NOMO-1 treated with DMSO at 0.1 percent for 48 hours (cell line): ENCODE measurements at regions not wholly inside any gene's neighbourhood (a gene's known extent, or its start where the extent isn't known, plus 50 kb on each side); places are given as distances from the start of the nearest gene placed in this dataset.

ENCODE experiments used
- DNase-seq: peaks from one replicate; lab custom pipeline; 2025; ENCODE audit not compliant: unreplicated experiment; lab: John Stamatoyannopoulos, UW

DNA sequence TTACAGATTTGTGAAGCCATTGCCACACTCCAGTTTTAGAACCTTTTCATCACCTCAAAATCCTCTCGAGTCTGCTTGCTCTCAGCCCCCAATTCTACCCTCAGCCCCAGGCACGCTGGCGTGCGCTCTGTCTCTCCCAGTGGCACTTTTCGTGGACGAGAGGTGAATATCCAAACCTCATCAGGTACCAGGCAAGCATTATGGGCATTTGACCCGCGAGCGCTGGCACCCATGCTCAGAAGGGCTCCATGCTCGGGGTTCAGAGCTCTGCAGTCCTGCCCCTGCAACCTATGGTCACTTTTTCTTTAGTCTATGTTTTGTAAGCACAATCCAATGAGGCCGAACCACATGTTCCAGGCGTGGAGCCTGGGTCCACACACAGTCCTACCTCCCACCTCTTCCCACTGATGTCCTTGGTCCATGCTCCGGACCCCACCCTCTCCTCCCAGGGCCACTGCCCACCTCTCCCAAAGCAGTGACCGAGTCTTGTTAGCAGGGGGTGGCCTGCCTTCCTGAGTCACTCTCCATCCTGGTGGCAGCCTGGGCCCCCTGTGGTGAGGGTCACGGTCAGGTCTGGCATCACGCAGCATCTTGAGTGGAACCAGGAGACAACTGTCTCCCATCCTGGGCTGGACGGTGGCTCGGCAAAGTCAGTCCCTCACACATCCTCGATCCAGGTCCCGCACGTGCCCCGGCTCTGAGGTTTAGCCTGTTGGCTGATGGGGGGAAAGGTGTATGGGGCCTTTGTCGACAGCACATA, 256.9 kb downstream of the NDUFA10 start:
- no peak for DNase-seq

DNA sequence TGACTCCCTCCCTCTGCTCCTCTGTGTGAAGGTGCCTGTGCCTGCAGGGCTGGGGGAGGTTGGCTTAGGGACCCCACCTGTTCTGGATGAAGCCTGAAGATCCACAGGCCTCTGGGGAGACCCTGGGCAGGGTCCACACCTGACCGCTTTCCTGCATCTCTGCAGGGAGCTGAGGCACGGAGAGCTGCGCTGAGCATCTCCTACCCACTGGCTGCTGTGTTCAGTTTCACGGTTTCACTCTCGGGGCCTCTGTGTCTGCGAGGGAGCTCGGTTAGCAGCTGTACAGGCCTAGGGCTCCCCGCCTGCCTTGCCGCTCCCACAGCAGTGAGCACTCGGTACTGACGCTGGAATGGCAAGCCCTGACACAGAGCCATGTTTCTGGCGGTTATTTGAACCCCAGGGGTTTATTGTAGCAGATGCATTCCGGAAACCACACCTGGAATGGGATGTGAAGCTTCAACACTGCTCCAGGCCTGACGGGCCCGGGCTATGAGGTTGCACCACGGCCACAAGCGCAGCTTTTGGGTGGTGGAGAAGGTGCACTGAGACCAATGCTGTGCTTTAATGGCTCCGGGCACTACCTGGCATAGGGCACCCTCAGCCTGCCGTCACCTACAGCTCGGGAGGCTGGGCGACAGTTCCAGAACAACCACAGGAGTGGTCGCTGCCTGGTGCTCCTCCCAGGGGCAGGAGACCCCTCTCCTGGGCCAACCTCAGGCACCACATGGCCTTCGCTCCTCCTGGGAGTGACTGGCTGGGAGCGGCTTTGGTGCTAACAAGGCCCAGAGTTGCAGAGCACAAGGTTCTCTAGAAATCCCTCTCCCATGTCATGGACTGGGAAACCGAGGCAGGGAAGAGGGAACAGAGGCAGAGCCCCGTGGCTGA, 257.9 kb downstream of the NDUFA10 start:
- no peak for DNase-seq

DNA sequence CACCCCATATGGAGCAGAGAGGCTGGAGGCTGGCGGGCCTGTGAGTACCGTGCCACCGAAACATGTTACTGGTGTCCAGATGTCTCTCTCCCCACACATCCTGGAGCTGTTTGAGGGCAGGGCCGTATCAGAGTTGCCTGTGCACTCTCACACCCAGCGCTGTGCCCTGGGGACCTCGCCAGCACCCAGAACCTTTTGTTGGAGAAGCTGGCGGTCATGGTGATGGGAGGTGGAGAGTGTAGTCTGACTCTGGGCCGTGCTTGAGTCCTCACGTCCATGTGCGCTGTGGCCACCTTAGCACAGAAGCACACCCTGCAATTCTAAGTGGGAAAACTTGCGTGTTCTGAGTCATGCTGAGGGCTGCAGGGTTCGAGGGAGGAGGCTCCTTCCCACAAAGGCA, 259.2 kb downstream of the NDUFA10 start:
- DNase-seq: no peak

DNA sequence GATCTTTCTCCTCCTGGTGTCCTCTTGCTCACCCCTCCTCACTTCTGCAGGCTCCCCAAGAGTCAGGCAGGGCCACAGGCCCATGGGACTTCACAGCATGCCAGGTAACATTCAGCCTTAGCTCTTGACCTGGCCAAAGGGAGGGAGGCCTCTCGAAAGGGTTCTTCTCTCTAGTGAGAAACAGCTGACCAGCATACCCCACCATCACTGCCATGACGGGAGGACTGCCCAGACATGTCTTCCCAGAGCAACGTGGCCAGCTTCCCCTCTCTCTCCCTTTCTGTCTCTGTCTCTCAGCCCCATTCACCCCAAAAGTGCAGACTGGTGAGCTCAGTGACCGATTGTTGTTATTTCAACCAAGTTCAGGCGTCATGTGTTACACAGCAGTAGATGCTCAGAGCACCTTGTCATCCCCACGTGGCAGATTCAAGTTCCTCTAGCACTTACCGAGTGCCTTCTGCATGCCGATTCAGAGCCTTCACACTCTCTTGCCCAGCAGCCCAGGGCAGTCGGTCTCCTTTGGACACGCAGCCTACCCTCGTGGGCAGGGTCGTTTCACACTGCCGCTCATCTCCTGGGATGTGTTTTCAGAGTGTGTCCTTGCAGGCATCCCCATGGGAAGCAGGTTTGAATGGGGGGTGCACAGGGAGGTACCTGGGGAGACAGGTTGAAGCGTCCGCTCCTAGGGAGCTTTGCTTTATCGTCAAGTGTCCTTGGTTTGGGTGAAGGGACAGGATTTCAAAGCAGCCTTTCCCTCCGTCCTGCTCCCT, 259.9 kb downstream of the NDUFA10 start:
- no peak for DNase-seq

DNA sequence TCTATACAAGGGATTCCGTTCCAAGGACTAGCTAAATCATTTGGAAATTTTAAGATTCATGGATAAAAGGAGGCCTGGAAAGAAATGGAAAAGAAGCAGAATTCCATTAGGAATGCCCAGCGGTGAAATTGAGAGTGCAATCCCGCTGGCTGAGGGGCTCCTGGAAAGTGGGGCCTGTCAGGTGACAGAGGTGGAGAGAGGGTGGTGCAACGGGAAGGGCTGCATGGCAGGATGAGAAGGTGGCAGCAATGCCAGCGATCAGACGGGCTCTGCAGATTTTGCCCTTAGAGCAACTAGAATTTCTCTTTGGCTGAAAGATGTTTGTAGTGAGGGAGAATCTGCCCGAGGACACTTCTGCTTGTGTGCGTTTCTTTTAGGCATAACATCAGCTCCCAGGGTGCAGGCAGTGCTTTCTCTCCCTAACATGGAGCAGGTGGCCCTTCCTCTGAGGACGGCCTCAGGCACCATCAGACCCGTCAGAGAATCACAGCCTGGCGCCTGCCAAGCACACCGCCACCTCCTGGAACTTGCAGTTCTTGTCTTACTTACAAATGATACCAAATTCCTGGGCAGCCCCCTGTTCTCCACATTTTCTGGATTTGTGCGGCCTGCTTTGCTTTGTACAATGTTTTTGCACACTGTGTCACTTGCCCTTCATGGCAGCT, 261.6 kb downstream of the NDUFA10 start:
- no peak for DNase-seq

DNA sequence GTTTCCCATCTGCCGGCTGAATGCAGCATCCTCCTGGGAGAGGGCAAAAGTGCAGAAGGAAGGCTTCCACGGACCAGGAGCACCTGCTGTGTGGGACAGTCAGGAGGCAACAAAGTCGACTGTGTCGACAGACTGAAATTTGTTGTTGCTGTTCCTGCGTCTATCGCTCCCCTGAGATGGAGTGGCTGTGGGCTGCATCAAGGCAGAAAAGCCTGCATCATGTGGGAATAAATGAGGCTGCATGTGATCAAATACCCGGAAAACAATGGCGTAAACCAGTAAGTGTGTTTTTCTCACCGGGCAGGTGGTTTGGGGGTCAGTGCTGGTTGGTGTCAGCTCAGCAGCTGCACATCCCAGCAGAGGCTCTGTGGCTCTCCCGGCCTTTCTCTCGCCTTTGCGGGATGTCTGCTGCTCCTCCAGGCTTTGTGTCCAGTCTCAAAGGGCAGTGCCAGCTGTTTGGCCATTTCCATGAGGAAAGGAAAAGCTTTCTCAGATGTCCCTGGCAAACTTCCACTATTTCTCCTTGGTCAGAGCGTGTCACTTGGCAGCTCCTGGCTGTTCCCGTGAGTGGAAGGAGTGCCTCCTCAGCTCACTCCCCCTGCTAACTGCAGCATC, 262.4 kb downstream of the NDUFA10 start:
- no peak for DNase-seq

DNA sequence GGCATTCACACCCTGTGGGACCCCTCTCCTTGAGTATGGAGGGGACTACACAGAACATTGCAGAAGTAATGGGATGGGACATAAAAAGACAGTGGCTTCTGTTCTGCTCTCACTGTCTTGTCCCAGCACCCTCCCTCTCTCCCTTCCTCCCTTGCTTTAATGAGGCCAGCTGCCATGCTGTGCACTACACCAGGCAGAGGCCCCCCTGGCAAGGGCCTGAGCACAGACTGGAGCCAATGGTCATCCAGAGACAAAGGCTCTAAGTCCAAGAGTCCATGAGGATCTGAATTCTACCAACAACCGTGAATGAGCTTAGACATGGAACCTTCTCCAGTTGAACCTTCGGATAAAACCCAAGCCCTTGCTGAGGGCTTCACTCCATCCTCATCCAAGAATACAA, 263.0 kb downstream of the NDUFA10 start:
- no peak for DNase-seq

DNA sequence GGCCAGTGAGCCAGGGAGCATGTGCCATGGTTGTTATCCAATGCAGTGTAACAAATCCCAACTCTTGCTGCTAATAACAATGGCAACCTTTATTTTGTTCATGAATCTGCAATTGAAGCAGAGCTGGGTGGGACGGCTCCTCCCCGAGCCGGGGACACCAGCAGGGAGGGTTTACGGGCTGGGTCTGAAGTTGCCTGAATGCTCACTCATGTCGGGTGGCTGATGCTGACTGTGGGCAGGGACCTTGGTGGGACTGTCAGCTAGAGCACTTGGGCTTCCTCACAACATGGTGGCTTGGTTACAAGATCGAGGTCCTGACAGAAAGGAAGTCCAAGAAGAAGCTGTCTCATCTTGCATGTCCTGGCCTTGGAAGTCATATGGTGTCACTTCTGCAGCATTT, 264.5 kb downstream of the NDUFA10 start:
- DNase-seq: no peak

DNA sequence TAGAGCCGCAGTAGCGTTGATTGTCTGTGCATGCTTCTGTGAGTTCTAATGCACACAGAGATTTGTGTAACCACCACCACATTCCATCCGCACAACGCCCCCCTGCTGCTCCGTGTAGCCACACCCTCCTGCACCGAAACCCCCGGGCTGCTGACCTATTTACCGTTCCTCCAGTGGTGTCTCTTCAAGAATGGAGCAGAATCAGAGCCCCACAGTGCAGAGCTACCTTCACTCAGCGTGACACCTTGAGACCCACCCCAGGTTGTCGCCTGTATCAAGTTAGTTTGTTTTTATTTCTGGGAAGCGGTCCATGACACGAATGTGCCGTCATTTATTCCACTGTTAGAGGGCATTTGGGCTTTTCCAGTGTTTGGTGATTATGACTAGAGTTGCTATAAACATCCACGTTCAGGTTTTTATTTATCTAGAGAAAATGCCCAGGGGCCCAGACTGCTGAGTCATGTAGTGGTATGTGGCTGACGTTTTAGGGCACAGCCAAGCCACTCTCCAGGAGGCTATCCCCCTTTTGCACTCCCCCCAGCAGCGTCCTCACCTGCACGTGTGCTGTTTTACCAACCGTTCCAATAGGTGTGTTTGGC, 266.8 kb downstream of the NDUFA10 start:
- no peak for DNase-seq

DNA sequence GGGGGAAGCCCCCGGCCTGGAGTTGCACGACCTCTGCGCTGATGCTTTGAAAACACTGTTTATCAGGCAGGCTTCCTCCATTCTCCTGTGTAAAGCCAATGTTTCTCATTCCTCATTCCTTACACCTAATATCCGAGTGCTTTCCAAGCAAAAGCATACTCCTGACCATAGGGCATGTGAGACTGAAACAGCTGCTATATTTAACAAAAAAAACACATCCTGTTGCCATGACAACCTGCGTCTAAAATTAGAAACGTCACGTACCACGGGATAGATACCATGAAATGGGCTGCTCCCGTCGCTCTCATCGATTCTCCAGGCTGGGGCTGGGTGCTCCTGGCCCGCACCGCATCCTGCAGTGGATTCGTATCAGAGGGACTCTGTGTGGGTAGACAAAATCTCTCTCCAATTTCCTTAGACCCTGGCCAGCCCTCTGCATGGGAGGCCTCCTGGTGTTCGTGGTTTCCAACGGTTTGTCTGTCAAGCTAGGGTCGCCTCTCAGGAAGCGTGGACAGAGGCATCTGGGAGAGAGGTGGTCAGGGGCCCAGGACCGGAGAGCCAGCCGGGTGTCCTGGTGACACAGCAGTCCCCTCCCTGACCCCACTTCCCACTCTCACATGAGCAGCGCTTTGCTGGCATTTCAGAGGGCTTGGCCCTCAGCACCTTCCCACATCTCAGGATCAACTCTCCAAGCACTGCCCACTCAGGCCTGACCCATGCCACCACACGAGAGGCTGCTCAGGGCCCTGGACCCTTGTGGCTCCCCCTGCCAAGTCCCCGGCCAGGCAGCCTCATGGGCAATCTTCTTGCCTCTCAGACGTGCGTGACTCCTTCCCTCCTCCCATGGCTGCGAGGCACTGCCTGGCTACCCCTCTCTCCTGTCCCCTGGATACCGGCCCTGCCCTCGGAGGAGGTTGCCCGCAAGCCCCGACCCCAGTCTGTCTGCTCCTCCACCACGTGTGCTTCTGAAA, 268.1 kb downstream of the NDUFA10 start:
- DNase-seq: no peak

DNA sequence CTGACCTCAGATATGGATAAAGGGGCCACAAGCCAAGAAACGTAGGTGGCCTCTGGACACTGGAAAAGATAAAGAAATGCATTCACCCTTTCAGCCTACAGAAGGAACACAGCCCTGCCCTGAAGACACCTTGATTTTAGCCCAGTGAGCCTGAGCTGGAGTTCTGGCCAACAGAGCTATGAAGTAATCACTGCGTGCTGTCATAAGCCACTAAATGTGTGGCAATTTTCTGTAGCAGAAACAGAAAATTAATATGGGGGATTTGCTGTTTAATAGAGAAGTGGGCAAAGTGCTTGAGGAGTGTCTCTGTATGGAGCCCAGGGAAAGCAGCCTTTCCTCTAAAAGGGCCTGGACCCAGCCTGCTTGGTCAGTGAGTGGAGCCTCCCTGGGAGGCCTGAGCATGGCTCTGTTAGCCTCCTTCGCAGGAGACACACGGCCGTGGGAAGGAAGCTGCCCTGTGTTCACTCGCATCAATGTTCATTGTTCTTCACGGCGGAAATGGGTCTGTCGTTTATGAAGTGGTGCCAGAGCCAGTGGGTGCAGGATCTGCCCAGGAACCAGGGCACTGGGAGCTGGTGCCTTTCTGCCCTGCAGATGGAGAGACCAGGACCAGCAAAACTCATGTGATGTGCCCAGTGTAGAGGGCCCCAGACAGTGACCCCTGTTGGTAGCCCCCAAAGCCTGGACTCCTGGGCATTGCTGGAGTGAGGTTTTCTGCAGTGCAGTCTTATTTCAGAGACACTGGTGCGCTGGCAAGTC, 268.9 kb downstream of the NDUFA10 start:
- DNase-seq: peak; percentile 47

DNA sequence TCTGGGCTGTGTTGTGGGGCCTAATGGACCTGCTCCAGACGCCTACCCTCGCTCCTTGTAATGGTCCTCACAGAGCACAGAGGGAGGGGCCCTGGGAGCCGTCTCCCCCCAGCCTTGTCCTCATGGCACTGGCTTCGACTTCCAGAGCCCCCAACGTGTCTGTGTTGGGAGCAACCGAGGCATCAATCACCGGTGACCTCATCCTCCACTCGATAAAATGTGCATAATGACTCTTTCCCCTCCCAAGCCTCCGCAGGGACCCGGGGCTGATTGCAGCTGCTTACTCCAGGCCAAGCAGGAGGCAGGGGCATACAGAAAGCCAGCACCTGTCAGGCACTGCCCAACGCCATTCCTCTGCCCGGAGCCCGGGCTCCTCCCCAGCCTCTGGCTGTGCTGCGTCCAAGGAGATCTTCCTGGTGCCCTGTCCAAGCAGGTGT, 271.7 kb downstream of the NDUFA10 start:
- DNase-seq: no peak

DNA sequence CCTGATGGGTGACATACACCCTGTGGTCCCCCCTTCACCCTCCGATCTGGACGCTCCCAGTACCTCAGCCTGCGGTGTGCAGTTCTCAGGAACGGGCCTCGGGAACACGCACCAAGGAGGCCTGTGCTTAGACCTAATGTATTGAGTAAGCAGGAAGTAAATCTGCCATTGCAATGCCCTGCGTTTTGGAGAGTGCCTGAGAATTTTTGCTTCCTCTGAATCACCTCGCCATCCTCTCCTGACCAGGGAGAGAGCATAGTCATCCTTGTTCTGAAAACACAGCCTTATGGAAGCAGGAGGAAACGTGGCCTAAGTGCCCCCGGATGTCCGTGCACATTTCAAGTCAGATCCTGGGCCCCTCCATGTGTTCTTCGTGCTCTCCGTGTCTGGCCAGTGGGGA, 272.2 kb downstream of the NDUFA10 start:
- peak; percentile 15 for DNase-seq

DNA sequence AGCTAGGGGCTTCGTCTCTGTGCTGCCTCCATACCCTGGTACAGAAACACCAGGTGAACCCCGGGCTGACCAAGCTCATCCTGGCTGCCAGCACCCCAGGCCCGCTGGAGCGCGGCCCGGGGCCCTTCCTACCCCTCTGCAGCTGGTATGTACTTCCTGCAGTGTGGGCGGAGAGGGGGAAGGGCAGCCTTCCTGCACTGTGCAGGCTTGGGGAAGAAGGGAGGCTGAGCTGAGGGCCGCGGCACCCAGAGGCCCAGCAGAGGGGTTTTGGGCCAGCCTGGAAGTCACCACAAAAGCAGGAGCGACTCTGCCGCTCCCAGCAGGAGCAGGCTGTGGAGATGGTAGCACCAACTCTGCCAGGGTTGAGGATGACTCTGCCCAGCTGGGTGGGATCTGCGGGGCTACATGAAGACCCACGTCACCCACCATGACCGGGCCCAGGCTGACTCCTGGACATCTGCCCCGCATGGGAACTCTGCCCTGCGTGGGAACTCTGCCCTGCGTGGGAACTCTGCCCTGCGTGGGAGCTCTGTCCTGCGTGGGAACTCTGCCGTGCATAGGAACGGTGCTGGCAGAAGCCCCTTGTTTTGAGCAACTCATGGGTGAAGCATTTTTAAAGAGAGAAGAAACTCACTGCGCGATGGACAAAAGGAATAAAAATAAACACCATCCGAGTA, 273.3 kb downstream of the NDUFA10 start:
- DNase-seq: peak; percentile 20

DNA sequence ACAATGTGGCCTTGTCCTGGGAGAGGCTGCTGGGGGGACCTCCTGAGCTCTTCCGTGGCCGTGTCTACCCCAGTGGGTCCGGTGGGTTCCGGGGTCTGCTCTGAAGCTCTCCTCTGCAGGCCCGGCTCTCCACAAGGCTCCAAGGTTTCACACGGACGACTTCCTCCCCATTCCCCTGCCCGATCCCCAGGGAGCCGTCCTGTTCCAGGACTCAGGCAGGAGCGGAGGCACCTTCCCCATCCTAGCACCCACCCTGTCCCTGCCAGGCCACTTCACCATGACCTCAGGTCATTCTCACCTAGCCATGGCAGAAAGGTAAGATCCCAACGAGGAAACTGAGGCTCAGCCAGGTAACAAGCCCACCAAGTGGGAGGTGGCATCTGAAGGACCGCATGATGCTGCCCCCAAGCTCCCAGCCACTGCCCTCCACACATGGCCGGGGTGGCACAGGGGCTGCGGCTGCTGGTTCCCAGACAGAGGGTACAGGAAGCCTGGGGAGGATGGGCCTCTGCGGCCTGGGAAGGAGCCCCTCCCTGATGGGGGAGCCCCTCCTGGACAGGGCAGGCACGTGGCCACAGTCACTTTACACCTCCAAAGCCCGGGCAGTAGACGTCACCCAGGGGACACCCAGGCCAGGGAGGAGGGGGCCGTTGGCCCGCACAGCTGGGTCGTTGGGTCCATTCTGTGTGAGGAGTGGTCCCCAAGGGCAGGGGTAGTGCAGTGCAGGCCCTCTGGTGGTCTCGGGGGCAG, 274.0 kb downstream of the NDUFA10 start:
- no peak for DNase-seq

DNA sequence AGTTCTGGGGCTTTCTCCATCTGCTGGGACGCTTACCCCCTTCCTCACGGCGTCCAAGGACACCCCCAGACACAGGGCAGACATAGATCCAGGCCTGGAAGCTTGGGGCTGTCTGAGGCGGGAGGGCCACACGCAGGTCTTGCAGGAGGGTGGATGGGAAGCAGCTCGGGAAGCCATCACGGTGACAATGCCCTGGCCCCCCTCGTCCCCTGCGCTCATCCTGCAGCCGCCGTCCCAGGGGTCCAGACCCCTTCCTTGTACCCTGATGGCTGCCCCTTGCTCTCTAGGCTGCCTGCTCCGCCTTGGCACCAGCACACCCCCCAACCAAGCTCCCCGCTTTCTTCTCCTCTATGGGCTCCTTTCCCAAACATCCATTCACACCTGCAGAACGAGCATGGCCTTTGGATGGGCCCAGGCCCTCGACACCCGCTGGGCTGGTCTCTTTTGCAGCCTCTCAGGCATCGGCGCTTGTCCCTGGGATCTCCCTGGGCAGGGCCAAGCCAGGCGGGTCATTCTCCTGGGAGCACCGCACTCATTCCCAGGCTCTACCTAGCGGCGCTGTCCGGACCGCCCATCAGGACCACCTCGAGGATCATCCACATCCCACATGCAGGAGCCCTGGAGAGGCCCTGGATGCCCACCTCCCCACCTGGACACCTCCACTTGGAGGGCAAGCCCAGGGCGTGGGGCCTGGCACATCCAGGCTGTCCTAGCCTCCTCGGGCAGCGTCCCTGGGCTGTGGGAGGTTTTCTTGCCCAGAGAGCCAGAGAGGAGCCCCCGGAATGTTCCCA, 274.9 kb downstream of the NDUFA10 start:
- no peak for DNase-seq
